EH (cell line): ENCODE measurements at regions not wholly inside any gene's neighbourhood (a gene's known extent, or its start where the extent isn't known, plus 50 kb on each side); places are given as distances from the start of the nearest gene placed in this dataset.
"Not testable (repeated sequence)": the region's sequence is repeated elsewhere in the genome, so short reads cannot be mapped to it uniquely, and the experiment has no call there.

Experiments
- DNase-seq: peaks from one replicate; pipeline ENCODE4 v3.0.0-alpha.2; 2015; ENCODE audit warnings: low read depth

DNA sequence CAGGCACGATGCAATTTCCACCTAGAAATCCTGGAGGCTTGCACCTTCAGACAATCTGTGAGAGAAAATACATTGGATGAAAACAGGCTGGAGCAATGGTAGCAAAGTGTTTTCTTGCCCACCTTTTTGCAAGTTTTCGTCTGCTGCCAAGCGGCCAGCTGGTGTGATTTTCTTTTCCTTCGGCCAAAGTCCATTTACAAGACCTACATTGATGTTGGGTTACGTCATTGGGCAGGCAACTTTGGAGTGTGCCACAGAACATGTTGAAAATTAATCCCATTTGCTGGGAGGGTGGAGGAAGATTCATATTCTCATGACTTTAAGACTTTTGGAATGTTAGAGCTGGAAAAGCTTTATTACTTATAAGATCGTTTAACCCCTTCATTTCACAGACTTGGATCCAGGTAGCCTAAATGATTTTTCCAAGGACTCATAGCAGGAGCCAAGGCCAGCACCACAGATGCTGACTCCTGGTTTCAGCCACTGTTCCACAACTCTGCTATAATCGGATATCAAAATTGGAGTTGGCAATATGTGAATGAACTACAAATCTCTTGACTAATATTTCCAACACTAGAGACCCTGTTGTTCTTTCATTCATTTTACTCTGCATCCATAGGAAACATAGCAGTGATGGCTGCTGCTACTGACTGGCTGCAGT is 352.1 kb downstream of the RND3 start:
- no peak for DNase-seq

GRCh38 chr2:150134223-150134857 is 353.1 kb downstream of the RND3 start:
- DNase-seq, result peak; percentile 87

DNA sequence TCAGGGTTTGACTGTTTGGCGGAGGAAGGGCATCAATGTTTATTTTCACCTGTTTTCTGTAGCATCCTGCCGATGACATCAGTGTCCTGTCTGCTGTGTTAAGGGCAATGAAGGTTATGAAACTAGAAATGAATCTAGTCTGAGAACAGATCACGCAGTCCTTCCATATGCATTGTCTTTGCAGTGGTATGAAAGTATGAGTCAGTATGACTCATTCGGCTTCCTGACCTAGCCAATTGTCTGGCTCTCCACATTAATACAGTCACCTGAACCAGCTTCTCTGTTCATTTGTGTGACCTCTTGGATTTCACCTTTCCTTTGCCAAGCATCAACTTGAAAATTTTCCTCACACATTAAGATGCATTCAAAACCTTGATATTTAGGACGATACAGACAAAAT is 353.8 kb downstream of the RND3 start:
- DNase-seq, result peak; percentile 89

- no peak for DNase-seq
These were observed 357.4 kb downstream of the RND3 start for GRCh38 chr2:150129921-150130575.

DNA sequence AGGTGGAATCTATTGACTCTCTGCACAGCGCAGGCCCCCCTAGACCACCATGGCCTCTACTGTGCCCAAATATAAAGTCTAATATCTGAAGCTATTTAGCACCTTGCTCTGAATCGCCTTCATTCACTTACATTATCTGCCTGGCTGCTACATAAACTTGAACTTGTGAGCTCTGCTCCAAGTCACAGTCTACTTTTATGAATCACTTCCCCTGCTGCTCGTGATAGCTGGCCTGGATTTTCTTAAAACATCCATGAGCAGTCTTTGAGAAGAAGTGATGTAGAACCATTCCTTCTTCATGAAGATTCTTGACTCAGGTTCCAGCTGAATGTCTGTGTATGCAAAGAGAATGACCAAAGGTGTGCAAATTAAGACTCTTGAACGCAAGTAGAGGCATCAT is 359.5 kb downstream of the RND3 start:
- peak; percentile 73 for DNase-seq

GRCh38 chr2:150127346-150127990 is 360.0 kb downstream of the RND3 start:
- DNase-seq, result no peak

- no peak for DNase-seq
These were observed 360.6 kb downstream of the RND3 start for GRCh38 chr2:150126839-150127238.

GRCh38 chr2:150126143-150126740 is 361.2 kb downstream of the RND3 start:
- no peak for DNase-seq

GRCh38 chr2:150125708-150126107 is 361.8 kb downstream of the RND3 start:
- peak; percentile 91 for DNase-seq

- DNase-seq, result no peak
These were observed 362.3 kb downstream of the RND3 start for GRCh38 chr2:150125188-150125587.

DNA sequence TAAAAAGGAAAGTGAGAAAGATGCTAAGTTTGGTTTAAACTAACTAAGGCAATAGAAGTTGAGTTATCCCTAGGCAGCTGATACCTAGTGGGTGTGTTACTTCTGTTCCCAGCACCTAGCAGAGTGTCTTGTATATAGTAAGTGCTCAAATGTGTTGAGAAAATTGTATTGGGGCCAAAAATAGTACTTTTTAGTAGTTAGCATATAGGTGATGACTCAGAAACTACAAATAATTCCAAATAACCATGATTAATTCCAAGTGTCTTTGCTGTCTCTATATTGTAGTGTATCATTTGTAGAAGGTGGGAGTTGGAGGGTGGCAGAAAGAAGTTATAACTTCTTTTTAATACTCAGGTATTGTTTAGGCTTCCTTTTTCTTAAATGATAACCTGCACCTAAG is 362.7 kb downstream of the RND3 start:
- DNase-seq, result no peak

- DNase-seq, result peak; percentile 90
These were observed 364.4 kb downstream of the RND3 start for GRCh38 chr2:150122871-150123613.

DNA sequence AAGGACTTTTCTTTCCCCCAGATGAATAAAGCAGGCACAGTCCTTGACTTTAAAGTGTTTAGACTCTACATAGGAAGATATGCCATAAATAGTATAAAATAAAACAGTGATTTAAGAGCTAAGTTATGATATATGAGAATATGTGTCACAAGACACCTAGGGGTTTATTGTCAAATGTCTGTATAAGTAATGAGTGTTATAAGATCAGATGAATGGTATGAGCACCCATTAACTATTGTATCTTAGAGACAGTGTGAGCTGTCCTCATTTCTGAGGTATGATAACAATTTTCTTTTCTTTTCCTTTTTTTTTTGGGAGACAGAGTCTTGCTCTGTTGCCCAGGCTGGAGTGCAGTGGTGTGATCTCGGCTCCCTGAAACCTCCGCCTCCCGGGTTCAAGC is 365.3 kb downstream of the RND3 start:
- peak; percentile 64 for DNase-seq

DNA sequence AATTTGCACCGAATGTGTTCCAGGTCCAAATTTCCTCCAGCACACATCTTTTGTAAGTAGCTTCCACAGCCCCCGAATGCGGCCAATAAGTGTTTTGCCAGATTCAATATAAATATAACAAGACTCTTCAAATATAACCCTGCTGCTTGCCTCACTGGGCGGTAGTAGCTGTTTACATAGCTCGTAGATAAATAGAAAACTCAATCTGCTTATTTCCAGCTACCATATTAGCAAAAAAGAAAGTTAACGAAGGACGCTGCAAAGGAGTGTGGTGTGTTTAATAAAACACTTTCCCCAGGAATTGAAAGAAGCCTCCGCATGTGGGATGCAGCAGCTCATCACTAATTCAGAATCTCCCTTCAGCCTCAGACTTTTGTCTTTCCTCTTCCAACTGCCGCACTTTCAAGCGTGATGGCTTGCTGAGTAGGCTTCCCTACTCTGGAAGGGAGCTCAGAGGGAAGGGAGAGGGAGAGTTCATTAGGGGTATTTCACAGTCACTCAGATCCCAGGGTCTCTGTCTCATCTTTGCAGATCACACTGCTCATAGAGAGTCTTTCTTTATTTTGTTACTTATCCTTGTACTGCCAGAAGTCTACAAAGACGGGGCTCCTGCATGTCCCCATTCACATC is 367.0 kb downstream of the RND3 start:
- DNase-seq, result no peak

GRCh38 chr2:150119819-150120218 is 367.6 kb downstream of the RND3 start:
- no peak for DNase-seq

- DNase-seq, result not testable (repeated sequence)
These were observed 373.4 kb downstream of the RND3 start for GRCh38 chr2:150114089-150114488.

DNA sequence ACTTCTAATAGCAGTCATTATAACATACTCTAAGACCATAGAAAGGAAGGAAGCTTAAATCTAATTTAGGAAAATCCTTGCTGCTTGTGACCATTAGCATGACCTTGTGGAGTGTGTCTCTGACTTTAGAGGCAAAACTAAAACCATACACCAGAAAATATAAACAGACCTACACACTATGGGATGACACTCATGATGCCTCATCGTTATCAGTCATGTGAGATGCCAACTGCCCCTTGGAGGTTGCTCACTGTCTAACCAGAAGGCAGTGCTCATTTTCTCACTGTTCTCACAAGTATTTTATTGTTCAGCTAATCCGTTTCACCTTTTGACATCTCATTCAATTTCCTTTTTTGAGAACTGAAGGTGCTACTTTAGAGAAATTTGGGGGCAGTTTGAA is 376.9 kb downstream of the RND3 start:
- DNase-seq, result peak; percentile 45

GRCh38 chr2:150109912-150110311 is 377.6 kb downstream of the RND3 start:
- DNase-seq, result no peak

DNA sequence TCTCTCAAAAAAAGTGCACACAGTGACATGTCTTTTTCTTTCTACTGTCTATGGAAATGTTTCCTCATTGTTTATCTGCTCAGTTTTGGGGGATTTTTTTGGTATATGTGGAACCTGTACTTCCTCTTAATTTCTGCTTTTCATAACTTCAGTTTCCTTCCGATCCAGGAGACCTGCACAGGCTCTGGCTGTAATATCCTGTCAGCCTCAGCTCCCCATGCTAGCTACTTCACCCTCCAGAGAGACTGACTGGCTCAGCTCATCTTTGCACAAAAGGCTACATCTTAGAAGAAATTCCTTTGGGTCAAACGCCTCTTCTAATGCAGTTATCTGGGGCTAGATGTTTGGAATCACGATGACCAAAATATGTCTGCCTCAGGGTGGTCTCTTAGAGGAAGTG is 378.4 kb downstream of the RND3 start:
- DNase-seq, result no peak

DNA sequence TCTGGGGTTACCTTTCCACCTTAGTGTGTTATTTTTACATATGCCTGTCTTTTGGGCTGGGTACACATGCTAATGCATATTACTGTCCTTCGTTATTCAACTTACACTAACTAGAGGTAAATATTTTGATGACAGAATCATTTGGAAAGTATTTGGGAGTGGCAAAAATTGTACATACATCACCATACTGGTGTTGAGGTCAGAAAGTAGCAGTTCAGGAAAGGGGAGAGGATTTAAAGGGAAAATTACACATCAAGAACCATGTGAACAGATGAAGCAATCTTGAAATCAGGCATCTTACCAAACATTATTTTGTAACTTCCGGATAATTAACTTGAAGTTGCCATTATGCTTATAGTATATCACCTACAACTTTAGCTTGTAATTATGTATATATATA is 379.7 kb downstream of the RND3 start:
- DNase-seq, result no peak

GRCh38 chr2:150107170-150107569 is 380.3 kb downstream of the RND3 start:
- no peak for DNase-seq
